DMS 273 (cell line): ENCODE measurements at regions not wholly inside any gene's neighbourhood (a gene's known extent, or its start where the extent isn't known, plus 50 kb on each side); places are given as distances from the start of the nearest gene placed in this dataset.

Experiments used
- DNase-seq: peaks from one replicate; lab custom pipeline; 2025; ENCODE audit not compliant: unreplicated experiment; lab: John Stamatoyannopoulos, UW

DNA sequence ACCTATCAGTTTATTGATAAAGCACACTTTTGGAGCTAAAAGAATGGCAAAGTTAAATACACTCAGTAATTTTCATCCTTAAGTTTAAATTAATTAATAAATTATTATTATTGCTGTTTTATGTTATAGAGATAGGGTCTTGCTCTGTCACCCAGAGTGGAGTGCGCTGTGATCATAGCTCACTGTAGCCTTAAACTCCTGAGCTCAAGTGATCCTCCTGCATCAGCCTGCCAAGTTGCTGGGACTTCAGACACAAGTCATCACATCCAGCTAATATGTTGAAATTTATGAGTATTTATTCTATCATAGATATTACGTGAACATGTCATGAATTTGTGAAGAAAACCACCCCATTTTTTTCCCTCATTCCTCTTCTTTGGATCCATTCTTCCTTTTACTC is 64.2 kb downstream of the GJA1 start:
- DNase-seq, result no peak

DNA sequence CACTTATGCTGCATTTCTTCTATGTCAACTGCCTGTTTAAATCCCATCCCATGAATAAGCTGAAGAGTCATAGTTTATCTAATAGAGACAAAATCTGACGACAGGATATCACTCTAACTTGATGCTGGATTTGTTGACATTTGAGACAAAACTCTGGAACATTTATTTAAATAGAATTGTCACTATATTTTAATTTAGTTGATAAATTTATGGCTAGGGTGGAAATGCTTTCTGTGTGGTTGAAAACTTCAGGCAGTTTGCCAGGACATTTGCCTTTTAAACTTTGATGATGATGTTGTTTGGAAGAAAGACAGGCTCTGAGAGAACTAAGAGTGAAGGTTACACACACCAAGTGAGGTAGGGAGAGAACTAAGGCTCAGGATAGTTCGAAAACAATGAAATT is 68.1 kb downstream of the GJA1 start:
- no peak for DNase-seq

DNA sequence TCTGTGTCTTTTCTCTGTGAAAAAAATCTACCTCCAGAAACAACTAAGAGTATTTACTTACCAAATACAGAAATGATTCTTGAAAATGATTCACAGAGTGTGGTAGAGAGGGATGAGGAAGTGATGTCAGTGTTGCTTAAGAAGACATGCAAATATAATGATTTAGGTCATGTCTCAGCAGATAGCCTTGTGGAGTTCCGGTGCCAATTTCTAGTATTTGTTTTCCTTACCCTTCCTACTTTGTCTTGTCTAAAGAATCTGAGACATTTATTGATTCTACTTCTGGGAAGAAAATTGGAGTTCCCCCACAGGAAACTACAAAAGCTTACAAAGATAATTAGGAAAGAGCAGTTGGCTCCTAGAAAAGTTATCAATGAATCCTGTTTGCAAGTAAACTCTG is 68.8 kb downstream of the GJA1 start:
- DNase-seq, result no peak

- no peak for DNase-seq
Measured at GRCh38 chr6:121505284-121505683, 69.8 kb downstream of the GJA1 start.

GRCh38 chr6:121506761-121507754 is 71.6 kb downstream of the GJA1 start:
- no peak for DNase-seq

- DNase-seq, result no peak
Measured at GRCh38 chr6:121510568-121511177, 75.2 kb downstream of the GJA1 start.

DNA sequence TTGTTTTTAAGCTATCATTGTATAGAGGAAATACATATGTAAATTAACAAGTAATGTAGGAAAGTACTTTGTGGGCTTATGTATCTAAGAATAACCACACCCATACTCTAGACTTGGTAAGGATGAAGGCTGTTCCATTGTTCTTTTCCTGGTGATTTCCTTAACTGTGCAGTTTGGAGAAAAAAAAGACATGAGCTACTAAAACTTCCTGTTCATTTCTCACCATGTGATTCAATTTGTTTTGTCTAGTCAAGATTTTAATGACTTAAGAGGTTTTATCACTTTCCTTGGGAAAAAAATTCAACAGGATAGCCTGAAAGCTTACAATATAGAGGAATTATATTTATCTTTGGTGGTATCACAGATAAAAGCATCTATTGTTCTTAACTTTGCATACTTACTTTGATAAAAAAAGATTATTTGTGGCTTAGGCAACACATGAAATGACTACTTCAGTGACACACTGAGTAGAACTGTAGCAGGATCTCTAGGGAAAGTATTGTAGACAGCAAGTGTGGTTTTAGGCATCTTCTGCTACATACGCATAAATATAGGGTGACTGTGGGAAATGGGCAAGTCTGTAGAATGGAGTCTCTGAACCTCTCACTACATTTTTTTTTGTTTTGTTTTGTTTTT is 80.3 kb downstream of the GJA1 start:
- no peak for DNase-seq

DNA sequence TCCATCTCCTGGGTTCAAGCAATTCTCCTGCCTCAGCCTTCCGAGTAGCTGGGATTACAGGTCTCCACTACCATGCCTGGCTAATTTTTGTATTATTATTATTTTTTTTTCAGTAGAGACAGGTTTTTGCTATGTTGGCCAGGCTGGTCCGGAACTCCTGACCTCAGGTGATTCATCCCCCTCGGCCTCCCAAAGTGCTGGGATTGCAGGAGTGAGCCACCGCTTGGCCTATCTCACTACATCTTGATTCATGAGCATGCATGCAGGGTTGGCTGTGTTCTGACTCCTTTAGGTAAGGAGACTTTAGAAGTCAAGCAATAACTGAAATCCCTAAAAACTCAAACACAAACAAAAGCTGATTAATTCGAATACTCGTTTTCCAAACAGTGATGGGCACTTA is 80.9 kb downstream of the GJA1 start:
- DNase-seq, result no peak

DNA sequence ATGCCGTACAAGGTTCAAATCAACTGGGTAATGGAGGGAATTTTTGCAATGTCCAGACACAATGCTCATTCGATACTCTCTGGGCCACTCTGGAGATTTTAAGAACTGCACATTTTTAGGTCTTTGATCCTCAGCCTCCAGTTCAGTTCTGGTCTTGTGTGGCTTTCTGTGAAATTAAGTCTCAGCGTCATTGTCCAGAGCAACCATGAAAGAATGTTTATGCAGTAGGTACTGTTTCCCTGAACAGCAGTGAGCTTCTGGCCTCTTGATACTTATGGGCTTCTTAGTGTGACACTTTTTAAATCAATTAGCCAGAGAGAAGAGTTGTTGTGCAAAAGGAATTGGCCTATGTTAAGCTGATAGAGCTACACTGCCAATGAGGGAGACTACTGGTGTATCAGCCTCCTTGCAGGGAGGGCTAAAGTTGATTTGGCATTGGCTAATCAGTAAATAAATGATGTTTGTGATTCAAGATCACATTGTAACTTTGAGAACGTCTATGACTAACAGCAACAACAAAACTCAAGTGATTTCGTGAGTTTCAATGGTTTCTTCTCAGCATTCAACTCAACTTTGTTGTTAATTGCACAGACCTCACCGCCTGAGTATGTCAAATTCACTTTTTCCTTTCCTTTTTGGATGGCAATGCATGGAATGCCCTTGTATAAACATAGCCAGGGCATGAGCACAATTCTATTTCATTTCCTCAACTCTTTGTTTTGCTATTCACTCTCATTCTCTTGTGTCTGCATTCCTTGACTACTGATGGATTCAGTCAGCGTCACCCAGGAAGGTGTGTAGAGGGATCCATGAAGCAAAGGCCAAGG is 85.1 kb downstream of the GJA1 start:
- no peak for DNase-seq

DNA sequence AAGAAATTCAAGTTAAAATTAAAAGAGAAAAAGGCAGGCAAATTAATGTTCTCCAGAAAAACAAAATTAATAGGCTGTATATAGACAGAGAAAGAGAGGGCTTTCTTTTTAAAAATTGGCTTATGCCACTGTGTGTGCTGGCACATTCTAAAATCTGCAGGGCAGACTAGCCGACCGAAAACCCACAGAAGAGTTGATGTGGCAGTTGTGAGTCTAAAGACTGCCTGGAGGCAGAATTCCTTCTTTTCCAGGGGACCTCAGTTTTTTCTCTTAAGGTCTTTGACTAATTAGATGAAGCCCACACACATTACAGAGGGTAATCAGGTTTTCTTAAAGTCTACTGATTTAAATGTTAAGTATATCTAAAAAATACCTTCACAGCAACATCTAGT is 85.7 kb downstream of the GJA1 start:
- no peak for DNase-seq

DNA sequence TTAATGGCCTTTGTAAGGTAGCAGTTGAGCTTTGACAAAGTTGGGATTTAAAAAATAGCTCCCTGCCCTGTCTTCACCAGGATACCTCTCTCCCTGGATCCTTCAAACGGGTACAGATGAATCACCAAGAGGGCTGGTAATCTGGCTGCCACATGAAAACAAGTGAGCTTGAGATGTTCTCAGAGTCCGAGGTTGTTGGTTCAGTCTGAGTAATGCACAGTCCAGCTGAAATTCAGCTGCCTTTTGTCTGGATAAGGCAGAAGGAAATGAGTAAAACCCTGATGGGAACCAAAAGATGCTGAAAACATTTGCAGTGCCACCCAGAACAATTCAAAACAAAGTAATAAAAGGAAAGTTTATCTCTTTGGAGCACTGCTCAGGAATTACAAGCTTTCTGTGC is 86.8 kb downstream of the GJA1 start:
- no peak for DNase-seq

DNA sequence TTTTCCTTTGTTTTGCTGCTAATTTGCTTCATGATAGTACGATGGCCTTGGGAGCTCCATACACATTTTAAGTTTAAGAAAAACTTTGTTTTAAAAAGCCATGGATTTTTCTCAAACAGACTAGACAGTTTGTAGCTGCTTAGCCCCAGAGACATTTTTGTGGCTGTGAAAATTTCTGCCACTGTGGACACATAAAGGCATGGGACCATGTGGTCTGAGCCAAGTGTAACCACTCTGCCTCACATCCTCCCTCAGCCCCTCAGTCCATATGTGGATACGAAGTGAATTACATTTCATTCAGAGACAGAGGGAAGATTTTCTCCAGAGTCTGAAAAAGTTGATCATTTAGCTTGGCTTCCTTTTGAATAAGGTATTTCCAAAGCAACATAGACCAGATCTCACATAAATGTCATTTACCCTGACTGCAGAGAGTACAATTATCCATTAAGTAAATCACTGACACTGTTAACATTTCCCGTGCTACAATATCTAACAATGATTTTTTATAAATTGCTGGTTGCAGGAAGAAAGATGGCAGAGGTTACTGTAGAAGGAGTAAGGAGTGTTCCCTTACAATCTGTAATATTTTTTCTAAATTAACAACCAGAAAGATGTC is 87.4 kb downstream of the GJA1 start:
- no peak for DNase-seq

DNA sequence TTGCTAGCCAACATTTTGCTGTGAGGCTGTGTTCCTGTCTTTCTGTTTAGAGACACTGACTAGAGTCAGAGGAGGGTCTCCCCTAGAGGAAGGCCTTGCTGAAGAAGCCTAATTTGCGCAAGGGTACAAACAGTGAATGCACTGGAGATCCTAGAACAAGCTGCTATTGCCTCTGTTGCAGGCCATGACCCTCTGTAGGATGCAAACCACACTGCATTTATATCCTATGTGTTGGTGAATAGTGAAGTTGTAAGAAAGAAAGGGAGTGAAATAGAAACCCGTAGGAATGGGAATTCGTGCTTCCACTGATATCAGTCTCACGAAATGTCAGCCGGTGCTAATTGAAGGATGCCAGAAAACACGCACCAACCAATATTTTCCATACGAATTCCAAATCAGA is 88.2 kb downstream of the GJA1 start:
- DNase-seq, result no peak

GRCh38 chr6:121526282-121526681 is 90.8 kb downstream of the GJA1 start:
- no peak for DNase-seq

DNA sequence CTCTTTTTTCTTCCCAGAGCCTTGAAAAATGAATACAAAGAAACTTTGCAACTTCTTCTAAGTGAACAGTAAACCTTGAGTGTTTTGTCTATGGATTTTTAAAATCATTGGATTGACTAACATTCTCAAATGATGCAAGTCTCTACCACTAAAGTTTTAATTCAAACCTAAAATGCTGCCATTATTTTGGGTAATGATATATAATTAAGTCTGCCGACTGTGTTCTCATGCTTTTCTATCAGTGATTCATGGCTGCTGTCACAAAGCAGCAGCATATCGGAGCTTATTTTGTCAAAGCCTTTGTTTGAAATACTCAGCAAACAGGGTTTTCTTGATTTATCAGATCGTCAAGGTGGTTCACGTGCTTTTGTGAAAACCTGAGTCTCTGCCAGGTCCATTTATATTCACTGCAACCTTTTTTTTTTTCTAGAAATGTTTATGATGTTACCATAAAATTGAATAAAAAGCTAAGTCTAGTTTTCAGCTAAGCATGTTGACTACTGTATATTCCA is 96.3 kb downstream of the GJA1 start:
- DNase-seq, result no peak

DNA sequence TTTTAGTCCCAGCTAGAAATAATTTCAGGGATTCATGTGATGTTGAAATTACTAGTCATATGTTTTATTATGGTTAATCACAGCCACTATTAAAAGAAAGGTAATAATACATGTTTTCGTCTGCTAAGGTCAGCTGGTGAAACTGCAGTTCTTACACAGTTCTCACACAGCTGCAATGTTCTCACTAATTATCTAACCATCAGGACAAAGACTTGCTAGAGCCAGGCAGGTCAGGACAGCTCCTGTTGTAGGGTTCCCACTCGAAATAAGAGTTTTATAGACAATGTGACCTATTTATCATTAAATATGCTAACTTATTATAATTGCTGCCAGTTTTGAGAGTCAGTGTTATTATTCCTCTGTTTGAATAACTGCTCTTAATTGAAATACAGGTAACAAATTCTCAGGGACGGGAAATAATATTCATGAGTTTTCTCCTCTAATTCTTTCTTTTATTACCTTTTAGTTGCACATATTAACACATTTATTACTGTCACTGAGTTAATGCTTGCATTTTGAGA is 97.9 kb downstream of the GJA1 start:
- no peak for DNase-seq

GRCh38 chr6:121535777-121536176 is 100.3 kb downstream of the GJA1 start:
- no peak for DNase-seq

DNA sequence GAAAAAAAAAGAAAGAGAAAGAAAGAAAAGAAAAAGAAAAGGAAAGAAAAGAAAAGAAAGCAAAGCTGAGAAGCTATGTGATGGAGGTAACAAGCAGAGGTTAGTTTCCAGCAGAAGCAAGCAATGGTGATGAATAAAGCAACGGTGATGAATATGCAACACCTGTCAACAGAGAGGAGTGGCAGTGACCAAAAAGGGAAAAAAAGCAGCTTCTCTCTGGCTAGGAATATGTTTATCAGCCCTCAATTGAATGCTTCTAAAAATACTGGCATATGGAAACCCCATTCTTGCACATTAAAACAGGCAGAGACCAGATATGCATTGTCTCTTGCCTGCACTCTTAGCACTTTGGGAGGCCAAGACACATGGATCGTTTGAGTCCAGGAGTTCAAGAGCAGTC is 100.9 kb downstream of the GJA1 start:
- no peak for DNase-seq

DNA sequence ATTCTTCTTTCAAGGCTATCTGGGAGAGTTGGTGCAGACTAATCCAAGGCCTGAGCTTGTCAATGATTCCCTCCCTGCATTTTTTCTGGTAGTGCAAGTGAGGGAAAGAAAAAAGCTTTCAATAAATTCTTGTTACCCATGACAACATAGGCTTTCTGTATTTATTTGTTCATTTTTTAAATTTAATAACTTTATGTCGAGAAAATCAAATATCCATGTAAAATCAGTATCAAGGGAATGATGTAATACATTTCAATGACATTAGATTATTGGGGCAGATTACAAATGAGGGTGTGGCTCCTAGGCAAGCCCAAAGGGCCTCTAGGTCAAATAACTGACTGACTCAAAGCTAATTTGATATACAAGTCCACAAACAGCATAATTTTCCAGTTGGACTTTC is 104.0 kb downstream of the GJA1 start:
- no peak for DNase-seq

- DNase-seq, result no peak
Measured at GRCh38 chr6:121540210-121540609, 104.8 kb downstream of the GJA1 start.
